ENCODE measurements at regions not wholly inside any gene's neighbourhood (a gene's known extent, or its start where the extent isn't known, plus 50 kb on each side); places are given as distances from the start of the nearest gene placed in this dataset.
"Not testable (repeated sequence)": the region's sequence is repeated elsewhere in the genome, so short reads cannot be mapped to it uniquely, and the experiment has no call there.

DNA sequence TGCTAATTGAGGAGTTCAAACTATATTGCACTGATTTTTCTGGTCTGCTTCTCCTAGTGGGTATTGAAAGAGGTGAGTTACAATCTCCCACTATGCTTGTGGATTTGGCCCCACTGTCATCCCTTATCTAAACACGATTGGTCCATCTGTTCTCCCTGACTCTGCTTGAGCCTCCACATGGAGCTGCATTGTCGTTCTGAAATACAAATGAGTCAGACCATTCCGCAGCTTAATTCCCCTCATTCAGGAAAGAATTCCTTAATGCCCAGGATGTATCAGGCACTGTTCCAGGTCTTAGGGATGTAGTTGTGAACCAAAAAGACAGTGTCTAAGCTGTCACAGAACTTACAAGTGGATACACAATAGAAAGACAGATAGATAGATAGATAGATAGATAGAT lies 461.9 kb downstream of the QKI start:
- no peak for DNase-seq (ENCODE audit: low read depth in 4 of 4, low spot score in 3 of 4)

DNA sequence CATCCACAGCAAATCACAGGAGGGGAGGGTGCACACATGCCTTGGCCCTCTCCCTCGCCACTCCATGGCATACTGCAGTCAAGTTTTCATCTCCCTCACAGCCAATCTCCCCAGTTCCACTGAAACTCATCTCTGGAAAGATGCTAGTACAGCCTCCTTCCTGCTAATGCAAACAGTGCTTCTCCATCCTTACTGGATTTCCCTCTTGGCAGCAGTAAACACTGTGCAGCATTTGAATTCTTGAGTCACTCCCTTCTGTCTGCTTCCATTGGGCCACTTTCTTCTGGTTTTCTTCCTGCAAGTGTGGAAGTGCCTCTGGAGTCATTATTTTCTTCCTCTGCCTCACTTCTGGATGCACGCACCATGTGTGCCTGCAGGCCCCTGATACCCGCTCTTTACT lies 460.3 kb downstream of the QKI start:
- no peak for DNase-seq (ENCODE audit: low read depth in 4 of 4, low spot score in 3 of 4)

DNA sequence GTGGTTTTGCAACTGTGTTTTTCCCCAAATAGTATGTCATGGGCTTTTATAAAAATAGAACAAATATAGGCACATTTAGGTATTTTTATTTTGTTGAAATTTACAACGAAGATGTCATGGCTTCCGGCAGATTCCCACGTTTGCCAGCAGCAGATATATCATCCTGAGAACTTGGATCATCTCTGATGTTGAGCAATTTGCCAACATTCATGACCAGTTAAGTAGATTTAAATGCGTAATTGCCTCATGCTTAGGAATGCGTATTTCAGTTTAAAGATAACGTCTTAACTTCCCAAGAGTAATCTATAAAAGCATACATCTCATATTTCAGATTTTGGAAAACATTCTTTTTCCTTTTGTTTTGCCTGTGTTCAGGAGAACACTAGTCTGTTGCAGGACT lies 457.8 kb downstream of the QKI start:
- no peak for DNase-seq (ENCODE audit: low read depth in 4 of 4, low spot score in 3 of 4)

DNA sequence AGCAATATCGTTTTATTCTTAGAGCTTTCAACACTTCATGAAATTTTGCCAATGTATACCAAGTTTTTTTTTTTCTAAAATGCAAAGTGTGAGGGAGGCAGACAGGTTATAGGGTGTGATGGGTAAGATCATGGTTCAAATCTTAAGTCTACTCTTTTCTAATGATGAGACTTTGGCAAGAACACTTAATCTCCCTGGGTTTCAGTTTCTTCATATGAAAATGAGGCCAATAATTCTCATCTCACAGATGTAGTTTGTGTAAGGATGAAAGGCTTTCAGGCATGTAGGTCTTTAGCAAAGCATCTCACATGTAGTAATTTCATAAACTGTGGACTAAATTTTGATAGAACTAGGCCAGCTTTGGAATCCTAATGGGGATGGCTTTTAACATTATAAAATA lies 457.1 kb downstream of the QKI start:
- DNase-seq (ENCODE audit: low read depth in 4 of 4, low spot score in 3 of 4): no peak

DNA sequence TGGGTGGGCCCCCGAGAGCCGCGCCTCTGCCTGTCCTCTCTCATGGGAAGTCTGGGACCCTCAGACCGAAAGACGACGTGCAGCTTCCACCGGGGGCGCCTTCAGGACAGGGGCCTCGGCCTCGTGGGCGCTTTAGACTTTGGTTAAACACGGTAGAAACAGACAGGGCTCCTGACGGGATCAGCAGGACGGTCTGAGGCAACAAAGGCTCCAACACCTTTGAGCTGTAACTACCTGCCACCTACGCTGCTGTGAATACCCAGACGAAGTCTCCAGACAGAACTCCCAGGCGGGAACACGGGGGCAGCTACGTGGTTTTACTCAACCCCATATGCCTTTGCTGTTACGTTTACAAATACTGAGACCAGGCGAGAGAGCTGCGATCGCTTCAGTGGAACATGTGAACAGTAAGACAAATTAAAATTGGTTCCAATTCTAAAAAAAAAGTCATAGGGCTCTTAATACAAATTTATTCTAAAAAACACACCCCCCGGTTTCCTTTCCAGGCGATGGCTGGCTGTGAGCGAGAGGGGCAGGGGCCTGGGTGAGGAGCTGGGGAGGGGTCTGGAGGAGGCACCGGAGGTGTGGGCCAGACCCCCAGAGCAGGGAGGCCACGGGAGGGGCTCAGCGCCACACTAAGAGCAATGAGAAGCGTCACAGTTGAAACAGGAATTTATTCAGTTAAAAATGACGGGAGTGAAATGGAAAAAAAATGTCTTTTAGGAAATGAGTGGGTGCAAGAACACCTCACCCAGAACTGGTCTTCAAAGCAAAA lies 453.2 kb downstream of the QKI start:
- DNase-seq (ENCODE audit: low read depth in 4 of 4, low spot score in 3 of 4): no peak

DNA sequence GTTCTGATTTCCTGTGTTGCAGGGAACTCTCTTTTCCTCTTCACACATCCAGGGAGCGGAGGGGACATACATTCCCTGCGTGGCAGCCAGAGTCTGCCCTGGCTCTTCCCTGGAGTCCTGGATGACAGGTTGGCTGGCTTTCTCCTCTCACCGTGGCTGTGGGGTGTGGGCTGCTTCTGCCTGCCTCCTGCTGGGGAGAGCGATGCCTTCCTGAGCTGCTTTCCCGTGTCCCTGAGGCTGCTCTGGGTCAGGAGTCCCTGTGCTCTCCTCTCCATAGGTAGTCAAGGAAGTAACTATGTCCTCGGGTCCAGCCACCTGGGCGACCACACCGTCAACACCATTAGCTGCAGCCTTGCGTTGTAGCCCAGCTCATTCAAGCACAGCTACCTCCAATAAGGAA lies 451.7 kb downstream of the QKI start:
- DNase-seq (ENCODE audit: low read depth in 4 of 4, low spot score in 3 of 4): no peak

DNA sequence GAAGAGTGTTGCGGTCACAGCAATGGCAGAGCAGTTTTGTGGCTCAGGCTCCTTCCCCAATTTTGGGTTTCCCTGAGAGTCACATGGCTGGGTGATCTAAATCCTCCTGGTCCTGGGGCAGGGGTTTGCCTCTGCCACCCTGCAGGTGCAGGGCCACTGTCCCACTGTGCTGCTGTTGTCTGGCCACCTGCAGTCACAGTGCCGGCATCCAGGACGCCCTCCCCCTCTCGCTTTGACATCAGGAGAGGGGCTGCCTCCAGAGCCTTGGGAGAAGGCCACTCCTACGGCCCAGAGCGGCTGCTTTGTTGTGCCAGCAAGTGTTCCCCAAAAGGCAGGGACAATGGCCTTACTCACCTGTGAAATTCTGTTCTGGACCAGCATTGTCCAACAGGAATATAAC lies 449.0 kb downstream of the QKI start:
- no peak for DNase-seq (ENCODE audit: low read depth in 4 of 4, low spot score in 3 of 4)

DNA sequence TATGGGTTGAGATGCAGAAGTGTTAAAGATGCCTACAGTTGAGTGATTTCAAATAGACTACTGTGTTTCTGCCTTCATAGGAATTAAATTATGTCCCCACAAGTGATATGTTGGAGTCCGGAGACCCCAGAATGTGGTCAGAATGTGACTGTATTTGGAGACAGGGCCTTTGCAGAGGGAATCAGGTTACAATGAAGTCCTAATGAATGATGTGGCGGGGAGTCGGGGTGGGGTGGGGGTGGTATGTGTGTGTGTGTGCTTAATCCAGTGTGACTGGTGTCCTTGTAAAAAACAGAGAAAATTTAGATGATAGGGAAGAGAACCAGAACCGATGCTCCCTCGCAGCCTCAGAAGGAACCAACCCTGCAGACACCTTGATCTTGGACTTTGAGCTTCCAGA lies 448.2 kb downstream of the QKI start:
- no peak for DNase-seq (ENCODE audit: low read depth in 4 of 4, low spot score in 3 of 4)

DNA sequence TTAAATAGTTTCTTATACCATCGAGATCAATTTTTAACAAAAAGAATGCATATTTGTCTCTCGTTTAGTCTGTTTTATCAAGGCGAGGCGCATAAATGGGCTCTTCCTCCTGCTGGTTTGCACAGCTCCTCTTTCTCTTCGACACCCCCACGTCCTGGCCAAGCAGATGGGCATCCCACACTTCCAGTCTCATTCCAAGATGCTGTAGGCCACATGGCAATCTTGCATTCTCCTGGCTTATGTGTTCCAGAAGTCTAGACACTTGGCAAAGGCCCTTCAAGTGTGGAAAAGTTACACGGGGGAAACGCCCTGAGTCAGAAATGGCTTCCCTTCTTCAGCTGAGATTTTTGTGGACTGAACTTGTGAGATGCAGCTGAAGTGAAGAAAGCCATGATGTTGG lies 447.1 kb downstream of the QKI start:
- no peak for DNase-seq (ENCODE audit: low read depth in 4 of 4, low spot score in 3 of 4)

DNA sequence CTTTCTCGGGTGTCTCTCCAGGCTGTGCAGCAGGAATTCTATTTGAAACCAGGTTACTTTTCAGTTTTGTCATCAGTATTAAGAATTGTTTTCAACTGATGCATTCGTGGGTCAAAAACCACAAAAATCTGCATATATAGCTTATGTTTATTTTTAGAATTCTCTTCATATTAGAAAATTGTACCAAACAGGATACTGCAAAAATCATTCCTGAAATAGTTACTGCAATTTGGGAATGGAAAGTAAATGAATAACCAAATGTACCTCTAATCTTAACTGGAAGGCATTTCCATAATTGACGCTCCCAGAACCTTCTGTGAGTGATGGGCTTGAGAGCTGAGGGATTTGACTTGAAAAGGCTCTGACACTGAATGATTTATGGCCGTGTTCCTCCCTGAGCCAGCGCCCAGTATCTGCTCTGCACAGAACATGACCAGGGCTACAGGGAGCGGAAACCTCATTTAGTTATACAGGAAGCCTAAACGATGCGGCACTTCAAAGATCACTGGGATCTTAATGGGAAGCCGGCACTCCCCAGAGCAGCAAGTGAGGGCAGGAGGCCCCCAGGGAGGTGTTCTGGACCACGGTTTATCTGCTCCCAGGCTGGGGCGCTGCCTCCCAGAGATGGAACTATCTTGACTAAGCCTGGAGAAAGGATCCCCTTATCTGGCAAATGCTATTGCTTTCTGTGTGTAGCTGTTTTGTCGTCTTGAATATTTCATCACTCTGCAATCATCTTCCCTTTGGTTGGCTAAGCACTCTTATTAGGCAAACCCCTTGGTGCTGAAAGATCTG lies 446.0 kb downstream of the QKI start:
- no peak for DNase-seq (ENCODE audit: low read depth in 4 of 4, low spot score in 3 of 4)

DNA sequence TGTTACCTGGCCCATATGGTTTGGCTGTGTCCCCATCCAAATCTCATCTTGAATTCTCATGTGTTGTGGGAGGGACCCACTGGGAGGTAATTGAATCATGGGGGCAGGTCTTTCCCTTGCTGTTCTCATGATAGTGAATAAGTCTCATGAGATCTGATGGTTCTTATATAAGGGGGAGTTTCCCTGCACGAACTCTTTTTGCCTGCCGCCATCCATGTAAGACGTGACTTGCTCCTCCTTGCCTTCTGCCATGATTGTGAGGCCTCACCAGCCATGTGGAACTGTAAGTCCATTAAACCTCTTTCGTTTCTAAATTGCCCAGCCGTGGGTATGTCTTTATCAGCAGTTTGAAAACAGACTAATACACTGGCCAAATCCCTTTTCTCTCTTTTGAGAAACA lies 444.4 kb downstream of the QKI start:
- DNase-seq (ENCODE audit: low read depth in 4 of 4, low spot score in 3 of 4): not testable (repeated sequence)

DNA sequence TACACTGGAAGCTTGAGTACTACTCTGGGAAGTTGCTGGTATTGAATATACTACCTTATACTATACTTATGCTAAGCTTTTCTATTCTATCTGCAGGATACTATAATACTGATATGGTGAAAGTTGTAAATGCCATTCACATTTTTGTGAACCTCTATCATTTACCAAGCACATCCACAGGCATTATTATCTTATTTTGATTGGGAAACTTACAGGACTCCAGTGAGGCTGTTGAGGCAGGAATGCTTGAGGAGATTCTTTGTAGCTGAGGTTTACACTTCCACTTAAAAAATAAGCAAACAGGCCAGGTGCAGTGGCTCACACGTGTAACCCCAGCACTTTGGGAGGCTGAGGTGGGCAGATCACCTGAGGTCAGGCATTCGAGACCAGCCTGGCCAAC lies 442.9 kb downstream of the QKI start:
- DNase-seq (ENCODE audit: low read depth in 4 of 4, low spot score in 3 of 4): no peak

DNA sequence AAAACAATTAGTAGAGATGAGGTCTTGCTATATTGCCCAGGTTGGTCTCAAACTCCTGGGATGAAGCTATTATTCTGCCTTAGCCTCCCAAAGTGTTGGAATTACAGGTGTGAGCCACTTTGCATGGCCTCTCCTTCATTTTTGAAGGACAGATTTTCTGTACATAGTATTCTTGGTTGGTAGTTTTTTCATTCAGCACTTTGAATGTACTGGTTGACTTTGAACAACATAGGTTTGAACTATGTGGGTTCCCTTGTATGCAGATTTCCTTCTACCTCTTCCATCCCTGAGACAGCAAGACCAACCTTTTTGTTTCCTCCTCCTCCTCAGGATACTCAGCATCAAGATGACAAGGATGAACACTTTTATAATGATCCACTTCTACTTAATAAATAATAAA lies 436.4 kb downstream of the QKI start:
- no peak for DNase-seq (ENCODE audit: low read depth in 4 of 4, low spot score in 3 of 4)

DNA sequence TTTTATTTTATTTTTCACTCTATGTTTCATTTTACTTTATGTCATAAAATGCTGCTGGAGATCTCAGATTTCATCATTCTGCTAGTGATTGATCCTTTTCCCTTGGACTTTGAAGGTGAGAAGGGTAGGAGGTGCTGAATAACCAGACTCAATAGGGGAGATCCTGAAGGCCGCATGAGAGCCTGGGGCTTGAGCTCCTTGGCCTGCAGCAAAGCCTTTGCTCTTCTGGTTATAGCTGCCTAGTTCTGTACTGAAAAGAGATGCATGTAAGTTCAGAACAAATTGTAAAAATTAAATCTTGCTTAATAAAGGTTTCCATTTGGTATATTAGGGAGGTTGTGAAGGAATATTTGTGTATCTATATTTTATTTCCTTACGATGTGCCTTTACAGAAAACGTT lies 430.2 kb downstream of the QKI start:
- no peak for DNase-seq (ENCODE audit: low read depth in 4 of 4, low spot score in 3 of 4)

DNA sequence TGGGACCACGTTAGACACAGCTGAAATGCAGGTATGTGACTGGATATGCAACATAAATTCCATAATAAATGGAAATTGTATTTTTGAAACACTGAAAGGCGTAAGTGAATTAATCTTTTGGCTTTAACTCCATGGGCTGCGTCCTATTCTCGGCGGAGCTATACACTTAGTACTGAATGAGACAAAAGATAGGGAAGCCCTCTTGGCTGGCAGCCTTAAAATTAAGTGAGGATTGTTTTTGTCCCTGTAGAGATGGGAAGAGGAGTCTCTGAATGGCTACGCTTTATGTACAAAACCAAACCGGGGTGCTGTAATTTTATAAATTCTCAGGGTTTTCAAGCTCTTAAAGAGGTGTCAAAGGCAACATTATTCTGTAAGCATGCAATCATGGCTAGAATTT lies 429.8 kb downstream of the QKI start:
- DNase-seq (ENCODE audit: low read depth in 4 of 4, low spot score in 3 of 4): no peak

DNA sequence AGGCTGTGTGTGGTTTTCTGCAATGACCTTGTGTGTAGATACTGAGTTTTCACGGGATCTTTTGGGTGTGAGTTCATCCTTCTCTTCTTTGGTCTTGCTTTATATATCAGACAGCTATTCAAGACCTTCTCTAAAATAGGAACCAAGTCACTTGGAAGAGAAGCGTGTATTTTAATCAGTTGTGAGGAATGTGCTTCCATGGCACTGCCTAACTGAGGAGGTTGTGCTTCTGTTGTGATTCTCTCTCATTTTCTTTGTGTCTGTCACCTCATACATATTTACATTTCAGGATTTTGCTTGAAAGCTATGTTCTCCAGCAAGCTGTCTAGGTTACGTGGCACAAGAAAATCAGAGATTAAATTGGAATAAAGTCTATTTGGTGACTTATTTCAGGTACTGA lies 428.7 kb downstream of the QKI start:
- DNase-seq (ENCODE audit: low read depth in 4 of 4, low spot score in 3 of 4): no peak

DNA sequence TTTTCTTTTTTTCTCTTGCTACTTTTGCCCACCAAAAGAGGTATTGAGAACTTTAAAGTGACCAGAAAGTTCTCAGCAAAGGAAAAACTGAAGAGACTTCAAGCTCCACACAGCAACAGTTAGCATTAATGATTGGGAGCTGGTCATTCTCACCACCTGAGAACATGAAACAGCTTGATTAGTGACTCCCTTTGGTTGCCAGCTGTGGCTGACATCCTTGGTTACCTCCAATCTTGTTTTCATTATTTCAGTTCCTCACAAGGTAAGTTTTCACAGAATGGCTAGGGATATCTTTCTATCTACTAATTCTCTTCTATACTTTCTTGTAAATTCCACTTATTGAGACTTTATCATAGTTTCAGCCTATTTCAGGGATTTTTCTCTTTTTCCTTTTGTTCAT lies 427.9 kb downstream of the QKI start:
- DNase-seq (ENCODE audit: low read depth in 4 of 4, low spot score in 3 of 4): no peak

DNA sequence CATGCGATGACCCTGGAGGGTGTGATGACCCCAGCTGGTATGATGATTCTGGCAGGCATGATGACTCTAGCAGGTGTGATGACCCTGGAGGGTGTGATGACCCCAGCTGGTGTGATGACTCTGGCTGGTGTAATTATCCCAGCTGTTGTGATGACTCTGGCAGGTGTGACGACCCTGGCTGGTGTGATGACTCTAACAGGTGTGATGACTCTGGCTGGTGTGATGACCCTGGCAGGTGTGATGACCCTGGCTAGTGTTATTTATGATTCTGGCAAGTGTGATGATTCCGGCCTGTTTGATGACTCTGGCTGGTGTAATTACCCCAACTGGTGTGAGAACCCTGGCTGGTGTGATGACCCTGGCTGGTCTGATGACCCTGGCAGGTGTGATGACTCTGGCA lies 427.2 kb downstream of the QKI start:
- DNase-seq (ENCODE audit: low read depth in 4 of 4, low spot score in 3 of 4): no peak

DNA sequence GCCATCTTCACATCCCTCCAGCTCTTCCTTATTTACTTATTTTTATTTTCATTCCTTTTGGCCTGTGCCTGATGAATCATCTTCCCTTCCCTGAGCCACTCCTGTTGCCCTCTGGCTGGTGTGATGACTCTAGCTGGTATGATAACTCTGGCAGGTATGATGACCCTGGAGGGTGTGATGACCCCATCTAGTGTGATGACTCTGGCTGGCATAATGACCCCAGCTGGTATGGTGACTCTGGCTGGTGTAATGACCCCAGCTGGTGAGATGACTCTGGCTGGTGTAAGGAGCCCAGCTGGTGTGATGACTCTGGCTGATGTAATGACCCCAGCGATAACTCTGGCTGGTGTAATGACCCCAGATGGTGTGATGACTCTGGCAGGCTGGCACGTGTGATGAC lies 426.8 kb downstream of the QKI start:
- DNase-seq (ENCODE audit: low read depth in 4 of 4, low spot score in 3 of 4): no peak

DNA sequence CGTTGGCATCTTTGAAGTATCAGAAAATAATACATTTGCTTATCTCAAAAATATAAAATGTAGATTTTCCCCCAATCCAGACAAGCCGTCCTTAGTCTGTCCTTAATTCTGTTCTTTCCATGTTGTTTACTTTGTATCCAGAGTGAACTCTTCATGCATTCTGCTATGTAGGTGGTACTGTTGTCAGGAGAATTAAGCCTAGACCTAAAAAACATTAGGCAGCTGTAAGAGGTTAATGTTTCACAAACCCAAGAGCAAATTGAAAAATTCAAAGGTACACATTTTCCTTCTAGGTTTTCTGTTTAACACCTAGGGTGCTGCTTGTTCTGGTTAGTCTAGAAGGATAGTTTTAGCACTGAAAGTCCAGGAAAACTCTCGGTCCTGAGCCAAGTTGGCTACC lies 426.4 kb downstream of the QKI start:
- no peak for DNase-seq (ENCODE audit: low read depth in 4 of 4, low spot score in 3 of 4)

DNA sequence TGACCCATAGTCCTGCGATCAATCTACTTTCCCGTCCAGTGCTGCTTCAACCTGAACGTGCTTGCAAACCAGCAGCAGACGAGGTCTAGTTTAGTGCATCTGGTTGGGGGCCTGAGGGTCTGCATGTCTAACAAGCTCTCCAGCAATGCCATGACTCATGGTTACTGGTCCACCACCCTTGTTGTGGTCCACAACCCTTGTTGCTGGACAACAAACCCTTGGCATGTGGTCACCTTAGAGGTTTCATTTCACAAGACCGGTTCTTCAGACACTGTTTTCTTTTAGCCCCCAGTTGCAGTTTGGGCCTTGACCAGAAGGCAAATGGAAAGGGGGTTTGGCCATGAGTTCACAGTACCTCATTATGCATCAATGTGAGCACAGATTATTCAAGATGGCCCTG lies 424.8 kb downstream of the QKI start:
- DNase-seq (ENCODE audit: low read depth in 4 of 4, low spot score in 3 of 4): no peak

DNA sequence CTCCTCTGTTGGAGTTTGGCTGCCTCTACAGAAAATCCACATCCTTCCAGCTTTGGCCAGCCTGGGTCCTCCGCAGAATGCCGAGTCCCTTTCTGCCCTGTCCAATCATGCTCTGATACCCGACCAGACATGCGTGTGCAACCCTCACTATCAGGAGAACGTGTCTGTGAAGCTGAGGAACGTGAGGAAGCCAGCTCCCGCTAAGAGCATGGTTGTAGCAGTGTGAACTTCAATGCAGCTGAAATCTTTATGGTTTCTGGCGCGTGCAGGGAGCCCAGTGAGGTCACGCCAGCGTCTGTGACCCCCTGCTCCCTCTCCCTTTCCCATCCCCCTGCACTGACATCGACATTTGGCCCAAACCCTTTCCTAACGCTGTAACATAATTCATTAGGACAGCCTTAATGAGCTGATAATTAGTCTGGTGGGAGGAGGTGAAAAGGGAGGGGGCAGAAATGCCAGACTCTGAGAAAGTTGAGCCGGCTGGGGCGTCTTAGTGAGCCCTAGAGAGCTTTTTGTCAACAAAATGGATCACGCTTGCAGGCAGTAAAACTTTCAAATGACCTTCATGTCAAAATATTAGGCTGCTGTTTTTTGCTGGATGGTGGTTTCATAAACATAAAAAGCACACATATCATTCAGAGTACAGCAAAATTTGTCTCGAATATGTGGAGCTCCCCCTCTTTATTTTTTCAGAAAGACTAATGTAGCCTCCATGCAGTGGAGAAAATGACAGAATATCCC lies 423.3 kb downstream of the QKI start:
- DNase-seq (ENCODE audit: low read depth in 4 of 4, low spot score in 3 of 4): peak; percentile 74 to 77 (median 76)
